HFFc6 (cell line): ENCODE measurements at regions not wholly inside any gene's neighbourhood (a gene's known extent, or its start where the extent isn't known, plus 50 kb on each side); places are given as distances from the start of the nearest gene placed in this dataset.

Source experiments
- DNase-seq: peaks from one replicate; pipeline ENCODE4 v3.0.0-alpha.2; 2018
- H3K27ac Mint-ChIP-seq: 2 replicates; pipeline ENCODE4 v1.8.0; 2020; ENCODE audit warnings: mild to moderate bottlenecking, mixed read lengths
- H3K27me3 Mint-ChIP-seq: 2 replicates; pipeline ENCODE4 v1.8.0; 2021; ENCODE audit warnings: mild to moderate bottlenecking, moderate library complexity, mixed read lengths; ENCODE audit not compliant: insufficient read depth
- H3K36me3 Mint-ChIP-seq: 2 replicates; pipeline ENCODE4 v1.8.0; 2021; ENCODE audit warnings: low read depth, mixed read lengths
- H3K4me1 Mint-ChIP-seq: 2 replicates; pipeline ENCODE4 v1.8.0; 2020; ENCODE audit warnings: low read depth, mixed read lengths
- H3K4me3 Mint-ChIP-seq: 2 replicates; pipeline ENCODE4 v1.8.0; 2020; ENCODE audit warnings: mild to moderate bottlenecking, moderate library complexity, mixed read lengths
- H3K9me3 Mint-ChIP-seq: 2 replicates; pipeline ENCODE4 v1.8.0; 2020; ENCODE audit warnings: mild to moderate bottlenecking, mixed read lengths
- CTCF ChIP-seq: fragments of 200-600 bp; sonication (generic); IDR thresholded peaks from 2 replicates; pipeline ENCODE4 v1.5.0; 2021; ENCODE audit warnings: antibody characterized with exemption, mild to moderate bottlenecking

GRCh38 chr9:129403779-129404620 is 216.9 kb downstream of the C9orf50 start:
- H3K4me1 Mint-ChIP-seq: no peaks in the 10 kb centered on the region
- peaks cover 5% of the 10 kb centered on the region for H3K27me3 Mint-ChIP-seq
- no peak for DNase-seq
- H3K27ac Mint-ChIP-seq: no peak overlapping the region
- no peaks in the 10 kb centered on the region for H3K9me3 Mint-ChIP-seq
- TF ChIP-seq CTCF: no peak
- H3K4me3 Mint-ChIP-seq: no peak overlapping the region
- no peaks in the 10 kb centered on the region for H3K36me3 Mint-ChIP-seq

GRCh38 chr9:129402931-129403778 is 217.7 kb downstream of the C9orf50 start:
- Mint-ChIP-seq H3K4me3 (no peak overlapping the region), H3K4me1 (no peaks in the 10 kb centered on the region), H3K27me3 (peaks cover 5% of the 10 kb centered on the region), H3K27ac (no peak overlapping the region), H3K9me3 (no peaks in the 10 kb centered on the region), H3K36me3 (no peaks in the 10 kb centered on the region)
- DNase-seq: no peak
- TF ChIP-seq CTCF: no peak

GRCh38 chr9:129402371-129402739 is 218.5 kb downstream of the C9orf50 start:
- Mint-ChIP-seq H3K4me3 (no peak overlapping the region), H3K9me3 (no peaks in the 10 kb centered on the region), H3K27me3 (peaks cover 5% of the 10 kb centered on the region), H3K27ac (no peak overlapping the region), H3K4me1 (no peaks in the 10 kb centered on the region), H3K36me3 (no peaks in the 10 kb centered on the region)
- no peak for TF ChIP-seq CTCF
- no peak for DNase-seq

- Mint-ChIP-seq H3K27ac (no peak overlapping the region), H3K4me3 (no peak overlapping the region), H3K4me1 (no peaks in the 10 kb centered on the region), H3K9me3 (no peaks in the 10 kb centered on the region), H3K27me3 (peaks cover 5% of the 10 kb centered on the region), H3K36me3 (no peaks in the 10 kb centered on the region)
- no peak for TF ChIP-seq CTCF
- DNase-seq: no peak
Observed at GRCh38 chr9:129401623-129402370, 219.1 kb downstream of the C9orf50 start.

- DNase-seq: no peak
- Mint-ChIP-seq H3K36me3 (no peaks in the 10 kb centered on the region), H3K9me3 (no peaks in the 10 kb centered on the region), H3K4me3 (no peak overlapping the region), H3K27ac (no peak overlapping the region), H3K4me1 (no peaks in the 10 kb centered on the region), H3K27me3 (peaks cover 5% of the 10 kb centered on the region)
- TF ChIP-seq CTCF: no peak
Observed at GRCh38 chr9:129400971-129401622, 219.8 kb downstream of the C9orf50 start.
